GM08714 (cell line): ENCODE measurements at regions not wholly inside any gene's neighbourhood (a gene's known extent, or its start where the extent isn't known, plus 50 kb on each side); places are given as distances from the start of the nearest gene placed in this dataset.

Experiments
- H3K4me3 ChIP-seq: fragments of 200-500 bp; sonication (Bioruptor generic); 2 replicates; pipeline ENCODE4 v1.5.1; 2014; ENCODE audit warnings: mild to moderate bottlenecking, low read length, inconsistent platforms
- ZNF274 ChIP-seq: IDR thresholded peaks from 2 replicates; pipeline ENCODE4 v1.6.1; 2012; ENCODE audit warnings: mild to moderate bottlenecking, low read depth, low read length

DNA sequence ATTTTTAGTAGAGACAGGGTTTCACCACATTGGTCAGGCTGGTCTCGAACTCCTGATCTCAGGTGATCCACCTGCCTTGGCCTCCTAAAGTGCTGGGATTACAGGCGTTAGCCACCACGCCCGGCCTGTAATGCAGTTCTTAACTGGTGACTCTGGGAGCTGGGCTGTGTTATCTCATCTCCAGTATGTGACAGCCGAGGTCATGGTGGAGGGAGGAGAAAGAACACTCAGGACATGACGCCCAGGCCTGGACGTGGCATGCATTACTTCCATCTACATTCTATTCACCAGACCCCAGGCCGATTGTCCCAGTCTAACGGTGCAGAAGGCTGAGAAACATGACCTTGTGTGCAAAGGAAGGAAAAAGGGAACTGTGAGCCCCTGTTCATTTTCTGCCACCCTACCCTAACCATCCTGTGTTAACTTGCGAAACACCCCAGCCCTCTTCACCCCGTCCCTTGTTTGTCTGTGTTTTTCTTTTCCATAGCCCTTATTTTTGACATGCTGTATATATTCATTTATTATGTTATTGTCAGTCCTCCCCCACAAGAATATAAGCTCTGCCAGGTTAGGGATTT is 88.1 kb upstream of the ASAP2 start:
- TF ChIP-seq ZNF274 = no peak
- no peak overlapping the region for H3K4me3 ChIP-seq

DNA sequence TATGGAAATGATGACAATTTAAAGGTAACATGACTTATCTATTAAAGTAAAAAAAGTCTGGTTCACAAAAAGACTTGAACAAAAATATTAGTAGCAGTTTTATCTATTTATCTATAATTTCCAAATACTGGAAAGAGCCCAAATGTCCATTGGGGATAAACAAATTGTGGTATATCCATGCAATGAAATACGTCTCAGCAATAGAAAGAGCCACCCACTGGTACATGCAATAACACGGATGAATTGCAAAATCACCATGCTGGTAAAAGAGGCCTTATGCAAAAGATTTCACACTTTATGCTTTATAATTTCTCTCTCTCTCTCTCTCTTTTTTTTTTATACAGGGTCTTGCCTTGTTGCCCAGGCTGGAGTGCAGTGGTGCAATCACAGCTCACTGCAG is 91.4 kb upstream of the ASAP2 start:
- no peak for TF ChIP-seq ZNF274
- no peak overlapping the region for H3K4me3 ChIP-seq

GRCh38 chr2:9114458-9114857 is 92.2 kb upstream of the ASAP2 start:
- no peak for TF ChIP-seq ZNF274
- no peak overlapping the region for H3K4me3 ChIP-seq

GRCh38 chr2:9113916-9114315 is 92.7 kb upstream of the ASAP2 start:
- H3K4me3 ChIP-seq = no peak overlapping the region
- no peak for TF ChIP-seq ZNF274

GRCh38 chr2:9113262-9113661 is 93.3 kb upstream of the ASAP2 start:
- no peak overlapping the region for H3K4me3 ChIP-seq
- no peak for TF ChIP-seq ZNF274

DNA sequence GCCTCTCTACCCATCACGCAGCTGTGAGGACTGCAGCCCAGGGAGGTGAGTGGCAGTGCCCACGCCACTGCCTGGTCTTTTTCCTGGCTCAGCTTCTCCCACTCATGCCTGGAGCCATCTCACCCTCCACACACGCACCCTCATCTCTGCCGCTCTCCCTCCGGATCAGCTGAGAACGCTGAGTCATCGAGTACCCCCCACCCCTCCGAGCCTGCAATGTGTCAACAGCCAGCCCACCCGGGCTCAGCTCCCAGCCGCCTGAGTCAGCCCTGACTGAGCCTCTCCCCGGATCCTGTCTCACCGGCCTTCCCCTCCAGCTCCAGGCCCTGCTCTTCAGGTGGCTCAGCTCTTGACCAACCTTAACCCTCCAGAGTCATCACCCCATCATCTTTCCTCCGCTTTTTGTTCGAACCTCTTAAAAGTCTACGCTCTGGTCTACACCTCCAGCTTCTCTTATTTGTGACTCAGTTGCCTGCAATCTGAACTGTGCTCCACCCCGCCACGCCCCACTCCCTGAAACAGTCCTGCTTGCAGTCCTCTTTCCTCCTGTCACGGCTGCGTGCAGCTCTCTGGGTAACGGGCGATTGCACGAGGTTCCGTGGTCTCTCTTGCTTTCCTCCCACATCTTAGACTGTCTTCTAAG is 94.4 kb upstream of the ASAP2 start:
- TF ChIP-seq ZNF274 = no peak

DNA sequence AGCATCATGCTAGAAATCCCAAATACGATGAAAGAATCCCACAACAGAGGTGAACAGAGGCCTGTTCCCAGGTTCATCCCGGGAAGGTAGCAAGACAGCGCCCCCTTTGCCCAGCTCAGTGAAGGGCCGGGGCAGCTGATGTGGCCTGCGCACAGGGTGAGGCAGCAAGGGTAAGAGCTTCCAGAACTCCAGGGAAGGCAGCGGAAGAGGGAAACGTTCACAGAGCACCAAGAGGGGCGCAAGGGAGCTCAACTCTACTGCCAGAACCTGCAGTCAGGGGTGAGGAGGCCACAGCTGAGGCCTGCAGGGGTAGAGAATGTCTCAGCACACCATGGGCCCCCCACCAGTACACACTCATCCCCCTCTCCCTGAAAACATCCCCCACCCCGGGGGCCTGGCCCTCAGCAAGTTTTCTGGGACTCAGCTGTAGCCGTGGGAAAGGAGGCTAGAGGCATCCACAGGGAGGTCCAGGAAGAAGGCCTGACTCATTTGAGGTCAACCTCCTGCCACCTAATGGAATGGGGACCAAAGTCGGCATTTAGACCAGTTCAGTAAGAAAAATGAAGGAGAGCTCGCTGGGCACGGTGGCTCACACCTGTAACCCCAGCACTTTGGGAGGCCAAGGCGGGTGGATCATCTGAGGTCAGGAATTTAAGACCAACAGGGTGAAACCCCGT is 95.6 kb upstream of the ASAP2 start:
- H3K4me3 ChIP-seq = no peak overlapping the region
- TF ChIP-seq ZNF274 = no peak

More for the DNA sequence above, 94.4 kb upstream of the ASAP2 start:
- no peak overlapping the region for H3K4me3 ChIP-seq

- H3K4me3 ChIP-seq = no peak overlapping the region
- no peak for TF ChIP-seq ZNF274
Measured at GRCh38 chr2:9110346-9110884, 96.2 kb upstream of the ASAP2 start.

- TF ChIP-seq ZNF274 = no peak
- H3K4me3 ChIP-seq = no peak overlapping the region
Measured at GRCh38 chr2:9109871-9110270, 96.7 kb upstream of the ASAP2 start.

DNA sequence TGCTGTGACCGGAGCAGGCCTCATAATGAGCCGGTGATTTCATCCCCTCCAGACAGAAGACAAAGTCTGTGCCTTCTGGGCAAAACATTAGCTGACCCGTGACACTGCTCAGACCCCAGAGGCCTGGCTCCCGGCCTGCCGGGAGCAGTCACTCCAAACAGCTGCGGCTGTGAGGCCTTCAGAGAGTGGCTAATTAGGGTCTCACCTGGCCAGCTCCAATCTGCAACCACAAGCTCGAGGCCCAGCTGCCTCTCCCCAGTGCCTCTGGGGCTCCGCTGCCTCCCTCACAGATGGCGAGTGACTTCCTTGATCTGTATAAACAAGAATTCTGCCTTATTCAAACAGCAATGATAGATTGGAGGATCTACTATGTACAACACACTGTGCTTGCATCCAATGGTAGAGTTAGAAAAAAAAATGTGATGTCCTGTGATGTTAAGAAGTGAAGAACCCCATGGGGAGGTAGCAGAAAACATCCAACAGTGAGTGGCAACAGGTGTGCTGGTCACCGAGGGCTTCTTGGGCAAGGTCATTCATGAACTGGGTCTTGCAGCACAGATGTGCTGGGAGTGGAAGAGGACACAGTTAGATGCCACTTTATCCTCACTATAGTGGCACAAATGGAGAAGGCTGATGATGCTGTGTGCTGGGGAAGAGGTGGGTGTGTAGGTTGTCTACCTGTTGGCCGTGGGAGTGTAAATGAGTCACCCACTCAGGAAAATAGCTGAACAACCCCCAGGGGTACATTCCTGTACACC is 98.2 kb upstream of the ASAP2 start:
- H3K4me3 ChIP-seq = no peak overlapping the region
- TF ChIP-seq ZNF274 = no peak

DNA sequence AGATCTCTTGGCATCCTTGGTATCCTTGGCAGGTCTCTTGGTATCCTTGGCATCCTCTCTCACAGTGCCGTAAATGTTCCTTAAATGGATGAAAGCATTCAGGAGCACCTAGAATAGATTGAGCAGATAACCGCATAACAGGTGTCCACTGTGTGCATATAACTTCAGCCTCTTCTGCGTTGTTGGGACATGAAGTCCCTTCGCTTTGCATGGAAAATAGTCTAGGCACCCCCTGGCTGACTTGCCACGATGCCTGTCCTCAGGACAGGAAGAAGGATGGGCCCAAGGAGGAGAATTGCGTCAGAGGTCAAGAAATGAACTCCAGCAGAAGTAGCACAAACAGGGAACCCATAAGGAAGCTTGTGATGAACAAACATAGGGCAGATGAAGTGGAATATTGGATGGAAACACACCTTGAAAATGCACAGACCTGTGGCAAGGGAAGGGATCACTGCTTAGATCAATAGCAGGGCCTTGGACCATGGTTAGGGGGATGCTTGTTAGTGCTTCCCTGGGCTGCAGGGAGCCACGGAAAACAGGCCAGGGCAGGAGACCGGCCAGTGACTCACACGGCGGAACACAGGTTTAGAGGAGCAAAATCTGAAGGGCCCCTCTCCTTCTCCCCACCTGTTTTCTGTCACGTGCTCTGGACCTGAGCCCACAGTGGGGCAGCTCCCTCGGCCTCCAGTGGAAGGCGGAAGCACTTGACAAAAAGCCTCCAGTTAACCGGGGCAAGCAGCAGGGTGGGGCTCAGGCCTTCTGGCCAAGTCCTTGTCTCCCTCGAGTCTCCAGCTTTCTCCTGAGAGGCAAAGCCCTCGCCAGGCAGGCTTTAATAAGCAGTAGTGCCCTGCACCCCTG is 99.2 kb upstream of the ASAP2 start:
- no peak overlapping the region for H3K4me3 ChIP-seq
- TF ChIP-seq ZNF274 = no peak

DNA sequence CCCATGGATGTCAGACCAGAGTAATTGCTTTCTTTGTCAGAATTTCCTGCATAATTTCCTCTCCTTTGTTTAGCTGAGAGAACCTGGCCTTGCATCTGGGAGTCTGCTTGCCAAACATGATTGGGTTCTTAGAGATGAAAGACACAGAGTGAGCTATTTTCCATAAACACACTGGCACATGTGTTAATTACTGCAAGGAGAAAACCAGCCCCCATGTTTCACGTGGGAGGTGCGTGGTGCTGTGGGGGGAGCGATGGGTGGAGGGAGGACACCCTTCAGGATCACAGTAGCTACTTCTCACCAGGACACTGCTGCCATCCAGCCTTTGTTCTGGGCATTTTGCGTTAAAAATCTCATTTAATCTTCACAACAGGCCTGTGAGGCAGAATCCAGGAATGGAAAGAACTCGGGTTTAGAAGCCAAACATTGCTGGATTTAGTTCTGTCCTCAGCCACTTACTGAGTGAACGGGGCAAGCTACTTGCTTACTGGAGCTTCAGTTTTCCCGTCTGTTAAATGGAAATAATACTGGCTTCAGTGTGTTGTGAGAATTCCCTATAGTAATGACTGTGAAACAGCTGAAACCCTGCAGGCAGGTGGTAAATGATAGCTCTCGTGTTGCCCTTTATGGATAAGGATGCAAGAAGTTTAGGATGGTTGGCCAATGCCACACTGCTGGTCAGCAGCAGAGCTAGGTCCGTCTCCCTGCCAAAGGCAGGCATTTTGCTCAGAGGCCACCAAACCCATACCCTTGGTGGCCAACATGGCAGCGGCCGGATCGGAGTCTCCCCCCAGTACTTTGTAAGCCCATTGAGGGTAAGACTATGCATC is 100.1 kb upstream of the ASAP2 start:
- H3K4me3 ChIP-seq = no peak overlapping the region
- TF ChIP-seq ZNF274 = no peak

GRCh38 chr2:9105601-9106337 is 100.8 kb upstream of the ASAP2 start:
- H3K4me3 ChIP-seq = no peak overlapping the region
- TF ChIP-seq ZNF274 = no peak
